PFSK-1 (cell line): ENCODE measurements at regions not wholly inside any gene's neighbourhood (a gene's known extent, or its start where the extent isn't known, plus 50 kb on each side); places are given as distances from the start of the nearest gene placed in this dataset.

Experiments
- FOXP2 ChIP-seq: optimal IDR thresholded peaks from 2 replicates; pipeline ENCODE3; 2011; ENCODE audit warnings: borderline replicate concordance, control low read depth, inconsistent platforms; ENCODE audit not compliant: insufficient read depth; ENCODE audit errors: extremely low read length, extremely low read depth
- POLR2AphosphoS5 ChIP-seq: IDR thresholded peaks from 2 replicates; pipeline ENCODE4 v1.6.1; 2012; ENCODE audit warnings: low read depth, mild to moderate bottlenecking, control low read depth, low read length, moderate library complexity
- REST ChIP-seq, 2 experiments: IDR thresholded peaks; 2 replicates each; pipeline versions ENCODE4 v1.6.1 to v1.8.0; 2011 to 2012; ENCODE audit warnings: low read depth in 2 of 2, low read length in 2 of 2, control low read depth in 1 of 2, inconsistent platforms in 1 of 2, mild to moderate bottlenecking in 1 of 2, moderate library complexity in 1 of 2; ENCODE audit not compliant: insufficient read depth in 1 of 2

GRCh38 chr9:28410411-28410810, 837.1 kb upstream of the C9orf72 start:
- TF ChIP-seq REST (IDR thresholded peaks at IDR 0.05; ENCODE audit: insufficient read depth in 1 of 2, low read depth in 2 of 2, low read length in 2 of 2), result no peak
- TF ChIP-seq FOXP2, result no peak
- no peak for TF ChIP-seq POLR2AphosphoS5
